BE2C (cell line): ENCODE measurements at regions not wholly inside any gene's neighbourhood (a gene's known extent, or its start where the extent isn't known, plus 50 kb on each side); places are given as distances from the start of the nearest gene placed in this dataset.

ENCODE experiments used
- DNase-seq: peaks from one replicate; pipeline ENCODE4 v3.0.0-alpha.2; 2020
- H3K27me3 ChIP-seq: fragments of 250-450 bp; sonication (Bioruptor Pico); 2 replicates; pipeline ENCODE4 v1.5.1; 2020; ENCODE audit warnings: mild to moderate bottlenecking
- H3K36me3 ChIP-seq: fragments of 250-450 bp; sonication (Bioruptor Pico); 2 replicates; pipeline ENCODE4 v1.5.1; 2020; ENCODE audit warnings: mild to moderate bottlenecking
- H3K4me1 ChIP-seq: fragments of 250-450 bp; sonication (Bioruptor Pico); 2 replicates; pipeline ENCODE4 v1.5.1; 2020
- H3K4me3 ChIP-seq: 2 replicates; pipeline ENCODE4 v1.5.1; 2011; ENCODE audit warnings: low read depth, low read length
- H3K9me3 ChIP-seq: fragments of 250-450 bp; sonication (Bioruptor Pico); 2 replicates; pipeline ENCODE4 v1.5.1; 2020
- CTCF ChIP-seq: IDR thresholded peaks from 2 replicates; pipeline ENCODE4 v1.5.1; 2012; ENCODE audit warnings: mild to moderate bottlenecking, low read depth, low read length

GRCh38 chr5:11984196-11984595 lies 80.0 kb upstream of the CTNND2 start:
- Histone ChIP-seq H3K9me3 (no peaks in the 10 kb centered on the region; the same call in 1 of the 2 replicates), H3K36me3 (no peaks in the 10 kb centered on the region), H3K4me1 (no peaks in the 10 kb centered on the region), H3K27me3 (no peaks in the 10 kb centered on the region), H3K4me3 (no peak overlapping the region)
- DNase-seq: no peak
- no peak for TF ChIP-seq CTCF

DNA sequence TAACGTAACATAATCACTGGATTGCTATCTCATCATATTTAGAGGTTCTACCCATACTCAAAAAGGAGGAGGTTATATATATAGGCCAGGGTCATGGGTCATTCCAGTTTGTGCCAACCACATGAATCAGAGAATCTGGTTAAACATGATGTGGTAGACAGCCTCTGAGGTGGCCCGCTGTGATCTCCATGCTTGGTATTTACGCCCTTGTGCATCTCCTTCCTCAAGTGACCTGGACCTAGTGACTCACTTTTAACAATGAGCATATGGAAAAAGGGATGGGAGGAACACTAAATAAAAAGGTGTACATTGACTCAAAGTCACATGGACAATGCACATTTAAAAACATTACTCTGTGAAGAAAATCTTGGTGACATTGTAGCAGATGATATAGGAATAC lies 77.7 kb upstream of the CTNND2 start:
- no peak for DNase-seq
- H3K4me3 ChIP-seq: no peak overlapping the region
- no peaks in the 10 kb centered on the region for H3K27me3 ChIP-seq
- TF ChIP-seq CTCF: no peak
- H3K36me3 ChIP-seq: no peaks in the 10 kb centered on the region
- no peaks in the 10 kb centered on the region for H3K4me1 ChIP-seq
- H3K9me3 ChIP-seq: no peaks in the 10 kb centered on the region; the same call in 1 of the 2 replicates

GRCh38 chr5:11977904-11978303 lies 73.7 kb upstream of the CTNND2 start:
- H3K4me3 ChIP-seq: no peak overlapping the region
- H3K4me1 ChIP-seq: no peaks in the 10 kb centered on the region
- H3K9me3 ChIP-seq: no peaks in the 10 kb centered on the region
- no peak for TF ChIP-seq CTCF
- H3K27me3 ChIP-seq: no peaks in the 10 kb centered on the region
- H3K36me3 ChIP-seq: no peaks in the 10 kb centered on the region
- no peak for DNase-seq

DNA sequence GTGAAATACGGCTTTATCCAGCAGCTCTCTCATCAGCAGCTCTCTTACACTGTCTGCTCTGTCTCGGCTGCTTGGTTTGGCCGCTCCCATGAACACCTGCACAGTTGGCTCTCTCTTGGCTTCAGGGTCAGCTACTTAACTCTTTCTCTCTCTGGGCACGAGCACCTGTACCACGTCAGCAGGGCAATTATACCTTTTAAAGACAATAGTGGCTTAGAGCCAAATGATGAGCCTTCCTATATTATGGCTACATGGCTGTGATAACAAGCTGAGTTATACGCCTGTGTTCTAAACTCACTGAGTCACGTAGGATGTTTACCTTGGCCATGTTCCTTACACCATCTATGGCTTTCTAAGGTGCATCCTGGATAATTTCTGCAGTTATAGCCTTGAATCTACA lies 69.2 kb upstream of the CTNND2 start:
- H3K36me3 ChIP-seq: no peaks in the 10 kb centered on the region

DNA sequence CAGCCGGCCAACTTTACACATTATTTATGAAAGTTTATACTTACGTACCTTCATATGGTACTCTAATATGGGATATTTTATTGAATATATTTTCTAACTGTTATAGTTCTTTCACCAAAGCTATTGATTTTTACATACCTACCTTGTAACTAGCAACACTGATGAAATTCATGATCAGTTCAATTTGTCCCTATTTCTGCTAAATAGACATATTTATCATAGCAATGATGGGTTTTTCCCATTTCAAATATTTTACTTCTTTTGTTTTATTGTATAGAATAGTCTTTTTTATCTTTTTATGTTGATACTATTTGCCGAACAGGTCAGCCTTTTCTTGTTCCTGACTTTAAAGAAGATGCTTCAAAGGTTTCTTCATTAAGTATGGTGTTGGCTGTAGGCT lies 59.0 kb upstream of the CTNND2 start:
- H3K4me1 ChIP-seq: no peaks in the 10 kb centered on the region
- no peaks in the 10 kb centered on the region for H3K27me3 ChIP-seq
- TF ChIP-seq CTCF: no peak
- no peak for DNase-seq
- H3K4me3 ChIP-seq: no peak overlapping the region
- no peaks in the 10 kb centered on the region for H3K9me3 ChIP-seq
- H3K36me3 ChIP-seq: no peaks in the 10 kb centered on the region

More for the DNA sequence above, 69.2 kb upstream of the CTNND2 start:
- no peak for DNase-seq
- no peak overlapping the region for H3K4me3 ChIP-seq
- H3K4me1 ChIP-seq: no peaks in the 10 kb centered on the region
- H3K9me3 ChIP-seq: no peaks in the 10 kb centered on the region
- no peaks in the 10 kb centered on the region for H3K27me3 ChIP-seq
- TF ChIP-seq CTCF: no peak

DNA sequence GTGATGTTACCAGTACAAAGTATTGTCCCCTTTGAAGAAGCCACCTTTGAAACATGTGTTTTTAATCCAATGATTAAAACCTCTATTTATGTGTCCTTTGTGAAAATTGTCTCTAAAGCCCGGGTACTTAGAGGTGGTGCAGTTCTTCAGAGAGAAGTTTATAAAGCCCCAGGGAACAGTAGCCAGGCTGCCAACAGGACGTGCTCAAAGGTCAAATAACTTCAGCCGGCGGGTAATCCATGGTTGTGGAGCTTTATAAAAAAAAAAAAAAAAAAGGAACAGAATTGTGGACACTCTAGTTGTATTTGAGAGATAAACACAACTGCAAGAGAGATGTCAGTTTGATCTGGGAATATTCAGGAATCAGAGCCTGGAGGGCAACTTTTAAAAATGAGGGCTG lies 57.9 kb upstream of the CTNND2 start:
- H3K4me1 ChIP-seq: no peaks in the 10 kb centered on the region
- no peak overlapping the region for H3K4me3 ChIP-seq

More for the DNA sequence above, 57.9 kb upstream of the CTNND2 start:
- Histone ChIP-seq H3K9me3 (no peaks in the 10 kb centered on the region), H3K27me3 (no peaks in the 10 kb centered on the region), H3K36me3 (no peaks in the 10 kb centered on the region)
- no peak for DNase-seq
- TF ChIP-seq CTCF: no peak
